Aorta (tissue), 5 donors: ENCODE measurements at regions not wholly inside any gene's neighbourhood (a gene's known extent, or its start where the extent isn't known, plus 50 kb on each side); places are given as distances from the start of the nearest gene placed in this dataset.

ENCODE experiments used
- ATAC-seq: fragments of 200-7000 bp; cut with Tn5 transposase; one replicate; pipeline ENCODE4 v1.9.1; 2022; ENCODE audit warnings: moderate library complexity; ENCODE audit not compliant: low FRiP score
- DNase-seq, 2 donors: peaks; one replicate each; pipeline ENCODE4 v3.0.0-alpha.2; 2020
- H3K27ac ChIP-seq, 2 donors: one replicate each; pipeline ENCODE4 v1.5.1; 2013; ENCODE audit warnings: low read length in 2 of 2, mild to moderate bottlenecking in 2 of 2, moderate library complexity in 2 of 2, control low read depth in 1 of 2, inconsistent platforms in 1 of 2, low read depth in 1 of 2
- H3K27me3 ChIP-seq, 2 donors: one replicate each; pipeline ENCODE4 v1.6.1; 2013; ENCODE audit warnings: control low read depth in 1 of 2, low read length in 1 of 2, mild to moderate bottlenecking in 1 of 2, moderate library complexity in 1 of 2; ENCODE audit not compliant: insufficient read depth in 2 of 2, control insufficient read depth in 1 of 2
- H3K36me3 ChIP-seq, 2 donors: one replicate each; pipeline ENCODE4 v1.6.1; 2013; ENCODE audit warnings: control low read depth in 1 of 2, low read length in 1 of 2, mild to moderate bottlenecking in 1 of 2; ENCODE audit not compliant: insufficient read depth in 2 of 2, control insufficient read depth in 1 of 2
- H3K4me1 ChIP-seq, 2 donors: one replicate each; pipeline ENCODE4 v1.6.1; 2013; ENCODE audit warnings: low read length in 2 of 2, control low read depth in 1 of 2, mild to moderate bottlenecking in 1 of 2, moderate library complexity in 1 of 2; ENCODE audit not compliant: insufficient read depth in 2 of 2, control insufficient read depth in 1 of 2
- H3K4me3 ChIP-seq, 2 donors: one replicate each; pipeline ENCODE4 v1.5.1; 2013; ENCODE audit warnings: low read length in 2 of 2, control low read depth in 1 of 2, mild to moderate bottlenecking in 1 of 2
- H3K9me3 ChIP-seq: one replicate; pipeline ENCODE4 v1.6.1; 2013; ENCODE audit warnings: mild to moderate bottlenecking, low read length; ENCODE audit not compliant: control insufficient read depth
- WGBS, 2 donors: extraction: QIAGEN DNeasy Blood & Tissue Kit; methylation state at CpG; one replicate each; pipeline ENCODE4 v1.1.7; 2013; 5-methylcytosine and 5-hydroxymethylcytosine counted together
- intact Hi-C, 2 donors: fragments of 100-400 bp; cut with DNase I; formaldehyde crosslinking; loops; one replicate each; pipeline versions ENCODE4 v1.14.2 to v1.15.0; 2022
- donor health status: healthy with polysubstance abuse.
- donor health status: Bipolar disorder and iron deficiency.
- donor health status: DM: no; HTN: no; CAD: no.
- donor health status: DM: no; HTN: no; CAD: no.
- donor health status: DM: yes; HTN: yes; CAD: no.

DNA sequence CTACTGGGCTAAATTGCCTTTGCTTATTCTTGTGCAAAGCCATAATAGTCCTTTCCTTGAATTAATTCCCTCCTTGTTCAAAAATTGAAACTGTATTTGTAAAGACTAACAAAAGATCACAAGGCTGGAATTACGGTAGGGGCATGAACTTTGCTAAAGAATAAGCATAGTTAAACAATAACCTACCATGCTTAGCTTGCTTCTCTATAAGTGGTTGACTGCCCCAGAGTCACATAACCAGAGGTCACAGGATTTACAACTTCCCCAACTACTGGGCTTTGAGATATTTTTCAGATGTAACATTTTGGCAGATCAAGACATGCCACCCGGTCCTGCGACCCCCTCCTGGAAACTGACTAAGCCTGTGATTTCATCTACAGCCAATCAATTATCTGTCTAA is 181.4 kb downstream of the GPAM start:
- 54 to 60% methylated on average over 3 of the region's 3 CpGs for WGBS, 2 donors
- intact Hi-C loops, result no loop called here

DNA sequence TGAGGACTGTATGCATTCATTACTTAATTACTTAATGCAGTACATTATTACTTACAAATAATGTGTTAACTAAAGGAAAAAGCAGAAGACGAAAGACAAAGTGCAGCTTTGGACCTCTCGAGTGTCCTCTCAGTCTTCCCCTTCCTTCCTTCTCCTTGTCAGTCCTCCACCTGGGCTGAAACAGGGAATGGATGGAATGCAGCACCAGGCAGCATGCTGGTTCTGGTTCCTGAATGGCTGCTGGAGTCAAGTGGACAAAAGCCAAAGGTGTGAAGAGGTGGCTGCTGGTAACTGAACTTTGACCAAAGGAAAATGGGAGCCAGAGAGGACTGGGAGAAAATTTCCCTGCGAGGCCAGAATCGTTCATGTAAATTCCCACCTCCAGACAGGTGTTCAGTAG is 179.5 kb downstream of the GPAM start:
- H3K27me3 ChIP-seq, result no peaks in the 10 kb centered on the region
- H3K4me3 ChIP-seq, result no peak overlapping the region
- DNase-seq (no peak), ATAC-seq (no peak)
- no peaks in the 10 kb centered on the region for H3K4me1 ChIP-seq
- no peaks in the 10 kb centered on the region for H3K36me3 ChIP-seq
- intact Hi-C loops, result no loop called here
- H3K27ac ChIP-seq, result no peak overlapping the region
- no peaks in the 10 kb centered on the region for H3K9me3 ChIP-seq
- 85 to 87% methylated on average over 4 of the region's 4 CpGs for WGBS, 2 donors

More for the DNA sequence above, 181.4 kb downstream of the GPAM start:
- H3K36me3 ChIP-seq, result no peaks in the 10 kb centered on the region
- no peaks in the 10 kb centered on the region for H3K4me1 ChIP-seq
- H3K9me3 ChIP-seq, result no peaks in the 10 kb centered on the region
- ATAC-seq (no peak), DNase-seq (no peak)
- no peak overlapping the region for H3K27ac ChIP-seq
- no peaks in the 10 kb centered on the region for H3K27me3 ChIP-seq
- H3K4me3 ChIP-seq, result no peak overlapping the region

DNA sequence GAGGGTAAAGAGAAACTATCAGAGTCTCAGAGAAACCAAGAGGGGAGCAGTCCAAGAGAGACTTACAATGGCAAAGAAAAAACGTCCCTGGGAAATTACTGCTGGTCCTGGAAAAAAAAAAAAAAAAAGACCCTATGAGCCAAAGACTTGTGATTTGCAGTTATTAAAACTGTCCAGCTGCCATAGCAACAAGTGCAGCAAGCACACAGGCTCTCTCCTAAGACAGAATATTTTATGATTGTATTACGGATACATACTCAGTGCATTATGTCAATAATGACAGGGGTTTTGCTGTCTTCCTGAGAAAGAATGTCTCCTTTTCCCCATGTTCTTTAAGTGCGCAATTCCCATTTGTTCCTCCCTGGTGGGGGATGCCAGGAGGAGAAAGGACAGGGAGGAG is 178.5 kb downstream of the GPAM start:
- no peak for ATAC-seq
- no peak overlapping the region for H3K4me3 ChIP-seq

DNA sequence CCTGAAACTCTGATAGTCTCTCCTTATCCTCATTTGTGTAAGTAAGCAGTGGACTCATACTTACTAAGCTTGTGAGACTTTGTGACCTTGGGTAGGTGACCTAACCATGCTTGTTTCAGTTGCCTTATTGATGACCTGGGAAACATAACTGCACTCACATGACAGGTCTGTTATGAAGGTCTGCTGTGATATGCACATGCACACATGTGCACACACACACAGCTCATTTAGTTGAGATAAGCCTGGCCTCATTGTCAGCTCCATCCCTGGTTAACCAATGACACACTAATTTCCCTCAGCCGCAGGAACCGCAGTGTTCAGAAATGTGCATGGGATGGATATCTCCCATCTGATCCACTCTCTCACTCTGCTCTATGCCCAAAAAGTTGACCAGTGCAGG is 177.2 kb downstream of the GPAM start:
- Histone ChIP-seq H3K27ac (no peak overlapping the region), H3K4me1 (no peaks in the 10 kb centered on the region), H3K27me3 (no peaks in the 10 kb centered on the region), H3K36me3 (no peaks in the 10 kb centered on the region), H3K4me3 (no peak overlapping the region), H3K9me3 (no peaks in the 10 kb centered on the region)
- DNase-seq (no peak), ATAC-seq (no peak)
- intact Hi-C loops, result no loop called here
- 94 to 96% methylated on average over 2 of the region's 2 CpGs for whole genome bisulfite sequencing, 2 donors

More for the DNA sequence above, 178.5 kb downstream of the GPAM start:
- no peaks in the 10 kb centered on the region for H3K36me3 ChIP-seq
- 50 to 56% methylated on average over 3 of the region's 3 CpGs for WGBS, 2 donors
- no peak overlapping the region for H3K27ac ChIP-seq
- no peaks in the 10 kb centered on the region for H3K9me3 ChIP-seq
- H3K4me1 ChIP-seq, result no peaks in the 10 kb centered on the region
- intact Hi-C loops, result no loop called here
- no peaks in the 10 kb centered on the region for H3K27me3 ChIP-seq
- DNase-seq, result no peak

DNA sequence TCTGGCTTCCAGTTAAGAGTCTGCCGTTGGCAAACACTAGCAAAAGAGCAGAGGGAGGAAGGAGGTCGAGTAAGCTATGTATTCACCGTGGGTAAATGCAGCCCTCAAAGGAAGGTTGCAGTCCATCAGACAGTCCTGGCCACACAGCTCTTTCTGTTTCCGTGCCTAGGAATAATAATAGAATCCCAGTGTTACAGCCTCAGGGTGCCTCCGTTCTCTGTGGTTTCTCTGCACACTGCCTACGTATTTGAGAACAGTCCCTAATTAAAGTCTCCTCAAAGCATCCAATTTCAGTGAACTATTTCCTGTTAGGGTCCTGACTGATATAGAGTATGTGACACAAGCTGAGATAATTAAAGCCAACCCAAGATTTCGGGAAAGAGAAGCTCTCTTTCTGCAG is 176.7 kb downstream of the GPAM start:
- intact Hi-C loops, result no loop called here
- H3K36me3 ChIP-seq, result no peaks in the 10 kb centered on the region
- H3K4me3 ChIP-seq, result no peak overlapping the region
- no peak for DNase-seq
- H3K27me3 ChIP-seq, result no peaks in the 10 kb centered on the region
- no peak overlapping the region for H3K27ac ChIP-seq
- no peak for ATAC-seq
- no peaks in the 10 kb centered on the region for H3K9me3 ChIP-seq
- 60 to 78% methylated on average over 7 of the region's 7 CpGs for WGBS, 2 donors
- H3K4me1 ChIP-seq, result no peaks in the 10 kb centered on the region

DNA sequence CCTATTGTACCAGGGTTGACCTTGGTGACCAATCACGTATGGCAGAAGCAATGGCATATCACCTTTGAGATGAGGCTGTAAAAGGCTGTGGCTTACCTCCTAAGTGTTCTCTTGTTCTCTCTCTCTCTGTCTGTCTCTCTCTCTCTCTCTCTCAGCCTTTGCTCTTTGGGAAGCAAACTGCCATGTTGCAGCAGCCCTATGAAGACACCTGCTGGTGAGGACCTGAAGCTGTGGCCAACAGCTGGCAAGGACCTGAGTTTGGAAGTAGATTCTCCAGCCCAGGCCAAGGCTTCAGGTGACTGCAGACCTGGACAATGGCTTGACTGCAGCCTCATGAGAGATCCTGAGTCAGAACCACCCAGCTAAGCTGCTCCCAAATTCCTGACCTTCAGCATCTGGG is 161.4 kb downstream of the GPAM start:
- WGBS, 2 donors, result 42 to 43% methylated on average over 1 of the region's 1 CpG
- Histone ChIP-seq H3K4me3 (no peak overlapping the region), H3K27me3 (no peaks in the 10 kb centered on the region), H3K4me1 (no peaks in the 10 kb centered on the region), H3K9me3 (peaks cover 1% of the 10 kb centered on the region), H3K27ac (no peak overlapping the region), H3K36me3 (no peaks in the 10 kb centered on the region)
- no peak for DNase-seq
- intact Hi-C loops, result no loop called here
- no peak for ATAC-seq

DNA sequence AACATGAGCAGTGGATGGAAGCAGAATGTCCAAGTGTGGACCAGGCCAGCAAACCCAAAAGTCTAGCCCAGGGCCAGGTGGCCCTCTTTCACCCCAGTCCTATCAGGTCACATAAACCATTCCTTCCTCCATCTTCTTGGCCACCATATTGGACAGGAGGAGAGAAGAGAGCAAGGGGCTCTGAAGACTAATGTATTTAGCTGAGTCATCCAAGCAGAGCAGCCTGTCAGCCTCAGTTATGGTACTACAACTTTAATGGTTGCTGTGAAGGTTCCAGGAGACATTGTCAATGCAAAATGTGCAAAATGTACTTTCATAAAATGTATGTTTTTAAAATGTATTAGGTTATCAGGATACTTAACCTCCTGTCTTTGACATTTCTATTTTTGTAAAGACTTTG is 159.5 kb downstream of the GPAM start:
- intact Hi-C loops, result no loop called here
- no peaks in the 10 kb centered on the region for H3K36me3 ChIP-seq
- H3K27ac ChIP-seq, result no peak overlapping the region
- H3K9me3 ChIP-seq, result peaks cover 3% of the 10 kb centered on the region
- peaks cover 0 to 2% of the 10 kb centered on the region in 2 donors for H3K27me3 ChIP-seq
- no peaks in the 10 kb centered on the region for H3K4me1 ChIP-seq
- no peak overlapping the region for H3K4me3 ChIP-seq
- no peak for ATAC-seq
- no peak for DNase-seq

DNA sequence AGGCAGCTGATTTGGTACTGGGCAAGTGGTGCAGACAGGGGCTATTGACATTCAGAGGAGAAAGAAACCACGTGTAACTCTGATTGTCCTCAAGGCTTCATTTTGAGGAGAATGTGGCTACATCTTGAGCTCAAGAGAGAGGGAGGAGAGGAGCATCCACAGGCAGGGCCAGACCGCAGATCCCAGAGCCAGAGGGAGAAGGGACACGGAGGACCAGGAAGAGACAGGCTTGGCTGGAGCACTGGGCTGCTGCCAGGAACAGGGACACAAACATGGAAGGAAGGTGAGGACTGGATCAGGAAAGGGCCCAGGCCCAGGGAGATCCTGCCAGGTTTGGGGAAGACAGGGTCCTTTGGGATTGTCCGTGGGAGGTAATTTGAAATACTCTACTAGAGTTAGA is 158.3 kb downstream of the GPAM start:
- intact Hi-C loops, result no loop called here
- peaks cover 3% of the 10 kb centered on the region for H3K9me3 ChIP-seq
- H3K27ac ChIP-seq, result no peak overlapping the region
- ATAC-seq (no peak), DNase-seq (no peak)
- H3K4me1 ChIP-seq, result no peaks in the 10 kb centered on the region
- H3K36me3 ChIP-seq, result no peaks in the 10 kb centered on the region
- WGBS, 2 donors, result 78 to 84% methylated on average over 4 of the region's 4 CpGs
- H3K27me3 ChIP-seq, result peaks cover 0 to 2% of the 10 kb centered on the region in 2 donors
- no peak overlapping the region for H3K4me3 ChIP-seq

DNA sequence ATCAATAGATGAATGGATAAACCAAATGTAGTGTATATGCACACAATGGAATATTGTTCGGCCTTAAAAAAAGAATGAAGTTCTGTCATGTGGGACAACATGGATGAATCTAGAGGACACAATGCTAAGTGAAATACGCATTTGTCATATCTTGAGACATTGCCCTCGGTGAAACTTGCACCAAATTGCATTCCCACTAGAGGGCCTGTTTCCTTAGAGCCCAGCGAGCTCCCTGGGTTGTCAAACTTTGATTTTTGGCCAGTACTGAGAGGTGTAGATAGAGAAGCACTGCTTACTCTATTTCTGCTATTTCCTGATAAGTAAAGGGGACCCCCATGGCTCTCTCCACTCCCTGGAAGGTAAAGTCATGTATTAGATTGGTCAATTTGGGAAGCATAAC is 157.1 kb downstream of the GPAM start:
- Histone ChIP-seq H3K9me3 (peaks cover 3% of the 10 kb centered on the region), H3K36me3 (no peaks in the 10 kb centered on the region), H3K4me1 (no peaks in the 10 kb centered on the region), H3K27me3 (peaks cover 0 to 2% of the 10 kb centered on the region in 2 donors), H3K4me3 (no peak overlapping the region), H3K27ac (no peak overlapping the region)
- ATAC-seq (no peak), DNase-seq (no peak)
- WGBS, 2 donors, result 62 to 63% methylated on average over 4 of the region's 4 CpGs
- intact Hi-C loops, result no loop called here
